ENCODE measurements at regions not wholly inside any gene's neighbourhood (a gene's known extent, or its start where the extent isn't known, plus 50 kb on each side); places are given as distances from the start of the nearest gene placed in this dataset.

GRCh38 chr10:9111976-9112375 is 1057.5 kb downstream of the GATA3 start:
- intact Hi-C loops (cut with micrococcal nuclease), result no loop called here
- Histone ChIP-seq H3K36me3 (ENCODE audit: control insufficient read depth in 1 of 2, insufficient read depth in 2 of 2, low read length in 2 of 2) (no peaks in the 10 kb centered on the region), H3K27me3 (ENCODE audit: insufficient read depth, low read length) (no peaks in the 10 kb centered on the region), H3K4me1 (ENCODE audit: control insufficient read depth in 1 of 2, insufficient read depth in 2 of 2, low read length in 2 of 2) (no peaks in the 10 kb centered on the region), H3K4me2 (ENCODE audit: low read length) (no peak overlapping the region), H3K9me2 (ENCODE audit: insufficient read depth) (no peaks in the 10 kb centered on the region), H3K9me3 (ENCODE audit: control insufficient read depth in 1 of 2, insufficient read depth in 1 of 2, low read depth in 1 of 2, low read length in 2 of 2) (peaks cover 3 to 13% of the 10 kb centered on the region in 2 experiments; a peak in 2 of 4 replicates), H3K4me3 (replicated peaks in 1 of 2; ENCODE audit: low read depth in 1 of 2, low read length in 2 of 2) (no peak overlapping the region), H3K79me2 (ENCODE audit: insufficient read depth, low read length) (no peaks in the 10 kb centered on the region), H3K9ac (ENCODE audit: low read length) (no peak overlapping the region), H3K27ac (ENCODE audit: low read depth, low read length) (no peak overlapping the region), H2AFZ (ENCODE audit: low read depth, low read length, poor library complexity, severe bottlenecking) (no peak overlapping the region), H4K20me1 (ENCODE audit: insufficient read depth) (no peaks in the 10 kb centered on the region)
- ChIA-PET POLR2A (no interaction called here), CTCF (no interaction called here), RAD21 (ENCODE audit: low non-redundant PET in 1 of 2, low total read pairs in 2 of 2, uncharacterized antibody in 2 of 2, unreplicated experiment in 2 of 2) (no interaction called here)
- no peak for ATAC-seq
- no peak for TF ChIP-seq POLR2AphosphoS5 (IDR thresholded peaks at IDR 0.05; ENCODE audit: low read depth, low read length)
- TF ChIP-seq SRF (IDR thresholded peaks at IDR 0.05; ENCODE audit: low read depth), result no peak
- no peak for TF ChIP-seq CTCF (IDR thresholded peaks at IDR 0.05 in 2 of 3, conservative IDR thresholded peaks at IDR 0.05 in 1 of 3; ENCODE audit: borderline replicate concordance in 1 of 3, insufficient read depth in 1 of 3, low read depth in 2 of 3, low read length in 2 of 3)
- no peak for TF ChIP-seq ZNF274 (IDR thresholded peaks at IDR 0.05; ENCODE audit: low read depth, low read length)
- TF ChIP-seq, protein P1, sequence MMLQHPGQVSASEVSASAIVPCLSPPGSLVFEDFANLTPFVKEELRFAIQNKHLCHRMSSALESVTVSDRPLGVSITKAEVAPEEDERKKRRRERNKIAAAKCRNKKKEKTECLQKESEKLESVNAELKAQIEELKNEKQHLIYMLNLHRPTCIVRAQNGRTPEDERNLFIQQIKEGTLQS (IDR thresholded peaks at IDR 0.05), result no peak
- no peak for TF ChIP-seq ZFX (IDR thresholded peaks at IDR 0.05)
- no peak for TF ChIP-seq JUND (IDR thresholded peaks at IDR 0.05)
- TF ChIP-seq, protein P2, sequence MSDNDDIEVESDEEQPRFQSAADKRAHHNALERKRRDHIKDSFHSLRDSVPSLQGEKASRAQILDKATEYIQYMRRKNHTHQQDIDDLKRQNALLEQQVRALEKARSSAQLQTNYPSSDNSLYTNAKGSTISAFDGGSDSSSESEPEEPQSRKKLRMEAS (IDR thresholded peaks at IDR 0.05), result no peak
- TF ChIP-seq EZH2phosphoT487 (IDR thresholded peaks at IDR 0.05; ENCODE audit: borderline replicate concordance), result no peak
- no peak for TF ChIP-seq SIN3A (IDR thresholded peaks at IDR 0.05; ENCODE audit: low read depth)
- no peak for TF ChIP-seq TCF7L2 (IDR thresholded peaks at IDR 0.05; ENCODE audit: borderline replicate concordance, extremely low read depth, insufficient read depth, insufficient read length)
- TF ChIP-seq REST (IDR thresholded peaks at IDR 0.05; ENCODE audit: low read depth), result no peak
- no peak for TF ChIP-seq RAD21 (IDR thresholded peaks at IDR 0.05; ENCODE audit: low read depth)
- TF ChIP-seq EZH2 (IDR thresholded peaks at IDR 0.05), result no peak
- no peak for TF ChIP-seq CBX3 (IDR thresholded peaks at IDR 0.05; ENCODE audit: low read depth)
- no peak for TF ChIP-seq FOSL1 (IDR thresholded peaks at IDR 0.05; ENCODE audit: low read depth)
- no peak for DNase-seq (ENCODE audit: low read depth, low spot score)
- BruUV-seq (replicated peaks), result no TSS peak

Measured in HCT116 (cell line).